IMR-90 (cell line): ENCODE measurements at regions not wholly inside any gene's neighbourhood (a gene's known extent, or its start where the extent isn't known, plus 50 kb on each side); places are given as distances from the start of the nearest gene placed in this dataset.
"Not testable (repeated sequence)": the region's sequence is repeated elsewhere in the genome, so short reads cannot be mapped to it uniquely, and the experiment has no call there.

Experiments used
- ATAC-seq: fragments of 200-7000 bp; cut with Tn5 transposase; 2 replicates; pipeline ENCODE4 v1.9.1; 2020; ENCODE audit warnings: low read depth, mild to moderate bottlenecking, moderate library complexity
- BruUV-seq: library from RNA; stranded (reverse); fragments of 400-500 nt; replicated peaks from 2 replicates; lab custom pipeline; 2021; lab: Mats Ljungman, UMichigan
- CTCF ChIA-PET: fragments of 300-600 bp; formaldehyde crosslinking; extraction: SDS; loops from one replicate; lab custom pipeline; 2021; ENCODE audit warnings: antibody characterized with exemption; lab: Yijun Ruan, JAX
- POLR2A ChIA-PET: fragments of 300-600 bp; sonication (Branson Sonifier 250); formaldehyde crosslinking; loops from one replicate; lab custom pipeline; 2022; ENCODE audit warnings: antibody characterized with exemption; ENCODE audit not compliant: unreplicated experiment; lab: Charles Lee
- DNase-seq: peaks from one replicate; pipeline ENCODE4 v3.0.0; 2013
- H2AFZ ChIP-seq: replicated peaks from 2 replicates; pipeline ENCODE3; 2013; ENCODE audit warnings: low read length, mild to moderate bottlenecking; ENCODE audit not compliant: poor library complexity
- H2AK5ac ChIP-seq: 2 replicates; pipeline ENCODE4 v1.6.1; 2013; ENCODE audit warnings: low read depth, low read length, inconsistent platforms
- H2AK9ac ChIP-seq: replicated peaks from 2 replicates; pipeline ENCODE3; 2013; ENCODE audit warnings: mild to moderate bottlenecking, low read depth, low read length, moderate library complexity; ENCODE audit not compliant: poor library complexity
- H2BK120ac ChIP-seq: 2 replicates; pipeline ENCODE4 v1.6.1; 2013; ENCODE audit warnings: low read depth, low read length, inconsistent platforms
- H2BK15ac ChIP-seq: 3 replicates; pipeline ENCODE4 v1.6.1; 2013; ENCODE audit warnings: low read depth, low read length, inconsistent platforms
- H2BK20ac ChIP-seq: 2 replicates; pipeline ENCODE4 v1.6.1; 2013; ENCODE audit warnings: low read depth, mild to moderate bottlenecking, inconsistent platforms, low read length, moderate library complexity
- H2BK5ac ChIP-seq: 2 replicates; pipeline ENCODE4 v1.6.1; 2013; ENCODE audit warnings: mild to moderate bottlenecking, low read depth, low read length, inconsistent platforms; ENCODE audit not compliant: poor library complexity, severe bottlenecking
- H3K14ac ChIP-seq: replicated peaks from 2 replicates; pipeline ENCODE4 v1.6.1; 2013; ENCODE audit warnings: low read depth, low read length, inconsistent platforms
- H3K18ac ChIP-seq: 2 replicates; pipeline ENCODE4 v1.6.1; 2013; ENCODE audit warnings: low read depth, low read length, control low read depth
- H3K23ac ChIP-seq: 2 replicates; pipeline ENCODE4 v1.6.1; 2013; ENCODE audit warnings: low read depth, low read length, inconsistent platforms
- H3K27ac ChIP-seq: 2 replicates; pipeline ENCODE4 v1.5.1; 2013; ENCODE audit warnings: mild to moderate bottlenecking, control low read depth, low read length; ENCODE audit not compliant: insufficient read depth
- H3K27me3 ChIP-seq: 2 replicates; pipeline ENCODE4 v1.6.1; 2013; ENCODE audit warnings: low read length; ENCODE audit not compliant: control insufficient read depth, insufficient read depth
- H3K36me3 ChIP-seq: 2 replicates; pipeline ENCODE4 v1.6.1; 2013; ENCODE audit warnings: low read length, mixed read lengths; ENCODE audit not compliant: control insufficient read depth, insufficient read depth
- H3K4ac ChIP-seq: 2 replicates; pipeline ENCODE4 v1.6.1; 2013; ENCODE audit warnings: low read depth, low read length, inconsistent platforms
- H3K4me1 ChIP-seq: 2 replicates; pipeline ENCODE4 v1.6.1; 2013; ENCODE audit warnings: low read length, mixed read lengths; ENCODE audit not compliant: control insufficient read depth, insufficient read depth
- H3K4me2 ChIP-seq: 2 replicates; pipeline ENCODE4 v1.6.1; 2013; ENCODE audit warnings: low read depth, mild to moderate bottlenecking, control low read depth, low read length, moderate library complexity
- H3K4me3 ChIP-seq: 2 replicates; pipeline ENCODE4 v1.5.1; 2013; ENCODE audit warnings: low read depth, mild to moderate bottlenecking, control low read depth, low read length, moderate library complexity; ENCODE audit not compliant: insufficient read depth
- H3K56ac ChIP-seq: 2 replicates; pipeline ENCODE4 v1.6.1; 2013; ENCODE audit warnings: low read length, inconsistent platforms; ENCODE audit not compliant: insufficient read depth; ENCODE audit errors: extremely low read depth
- H3K79me1 ChIP-seq, 2 experiments: 2 replicates each; pipeline ENCODE4 v1.6.1; 2013; ENCODE audit warnings: low read length in 2 of 2, inconsistent platforms in 1 of 2, low read depth in 1 of 2
- H3K9ac ChIP-seq: 2 replicates; pipeline ENCODE4 v1.6.1; 2013; ENCODE audit warnings: low read depth, low read length, control low read depth
- H3K9me1 ChIP-seq: 2 replicates; pipeline ENCODE4 v1.6.1; 2013; ENCODE audit warnings: low read length, inconsistent platforms; ENCODE audit not compliant: insufficient read depth
- H3K9me3 ChIP-seq: 2 replicates; pipeline ENCODE4 v1.6.1; 2013; ENCODE audit warnings: low read length; ENCODE audit not compliant: control insufficient read depth, insufficient read depth
- H4K20me1 ChIP-seq: 2 replicates; pipeline ENCODE4 v1.6.1; 2013; ENCODE audit warnings: low read length, inconsistent platforms; ENCODE audit not compliant: insufficient read depth
- H4K5ac ChIP-seq: 2 replicates; pipeline ENCODE4 v1.6.1; 2013; ENCODE audit warnings: mild to moderate bottlenecking, low read depth, low read length, control low read depth
- H4K8ac ChIP-seq, 2 experiments: 2 replicates each; pipeline ENCODE4 v1.6.1; 2013; ENCODE audit warnings: low read depth in 2 of 2, low read length in 2 of 2, control low read depth in 1 of 2, inconsistent platforms in 1 of 2
- H4K91ac ChIP-seq: 2 replicates; pipeline ENCODE4 v1.6.1; 2013; ENCODE audit warnings: low read depth, low read length, inconsistent platforms; ENCODE audit not compliant: insufficient read depth
- WGBS, 2 experiments: methylation state at CpG; one replicate each; pipeline versions ENCODE4 v1.1.5 to v1.1.7; 2013; ENCODE audit warnings: missing lambda C conversion rate in 2 of 2; ENCODE audit not compliant: insufficient read length in 1 of 2; ENCODE audit errors: extremely low coverage in 2 of 2; 5-methylcytosine and 5-hydroxymethylcytosine counted together
- dilution Hi-C: fragments of 300-500 bp; cut with HindIII; formaldehyde crosslinking; loops from one replicate; pipeline ENCODE4 v1.14.3; 2018; ENCODE audit warnings: low sequenced_read_pairs; ENCODE audit not compliant: unreplicated experiment
- in situ Hi-C: fragments of 300-500 bp; cut with MboI; formaldehyde crosslinking; loops from 3 replicates; pipeline ENCODE4 v1.14.3; 2019; ENCODE audit warnings: low sequenced_read_pairs, inconsistent platforms, mixed read lengths
- intact Hi-C: fragments of 100-400 bp; cut with micrococcal nuclease; formaldehyde crosslinking; loops from 2 replicates; pipeline ENCODE4 v1.10.0; 2022

GRCh38 chr3:26284503-26284902, 338.1 kb upstream of the LRRC3B start:
- POLR2A ChIA-PET, H3K14ac ChIP-seq, DNase-seq, intact Hi-C loops, H3K4me1 ChIP-seq, H3K23ac ChIP-seq, H2AK5ac ChIP-seq, dilution Hi-C loops, H3K36me3 ChIP-seq, H2BK20ac ChIP-seq, BruUV-seq, H3K4me3 ChIP-seq, H3K56ac ChIP-seq, H3K9me1 ChIP-seq, H4K91ac ChIP-seq, ATAC-seq, H3K27me3 ChIP-seq, H3K4me2 ChIP-seq, in situ Hi-C loops, H2AFZ ChIP-seq, H4K20me1 ChIP-seq, H4K8ac ChIP-seq, H3K27ac ChIP-seq, H2AK9ac ChIP-seq, H3K79me1 ChIP-seq, H2BK5ac ChIP-seq, CTCF ChIA-PET, H4K5ac ChIP-seq, H3K4ac ChIP-seq, H3K9ac ChIP-seq, H2BK15ac ChIP-seq, H2BK120ac ChIP-seq, H3K18ac ChIP-seq: not testable (repeated sequence)
- 39% methylated on average over 2 of the region's 4 CpGs; no CpG with 5 or more reads in 1 of the 2 experiments for WGBS, 2 experiments
- peaks cover 11% of the 10 kb centered on the region for H3K9me3 ChIP-seq
